ENCODE measurements at regions not wholly inside any gene's neighbourhood (a gene's known extent, or its start where the extent isn't known, plus 50 kb on each side); places are given as distances from the start of the nearest gene placed in this dataset.
"Not testable (repeated sequence)": the region's sequence is repeated elsewhere in the genome, so short reads cannot be mapped to it uniquely, and the experiment has no call there.

DNA sequence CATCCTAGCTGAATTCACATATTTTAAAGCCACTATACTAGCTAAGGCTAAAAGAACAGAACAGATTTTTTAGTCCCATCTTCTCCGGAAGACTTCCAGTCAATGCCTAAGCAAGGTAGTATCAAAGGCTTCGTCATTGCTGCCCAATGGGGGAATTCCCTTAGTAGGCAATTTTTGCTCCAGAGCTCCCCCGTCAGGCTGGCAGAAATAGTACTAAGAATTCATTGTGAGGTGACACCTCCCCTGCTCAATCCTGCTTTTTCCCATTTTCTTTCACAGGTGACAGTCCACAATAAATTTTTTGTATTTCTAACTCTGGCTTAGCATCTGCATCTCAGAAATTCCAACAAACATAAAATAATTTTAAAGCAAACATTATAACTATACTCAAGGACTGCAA lies 52.8 kb upstream of the SRSF6 start:
- H3K4me1 Mint-ChIP-seq (ENCODE audit: unreplicated experiment), result no peaks in the 10 kb centered on the region
- DNase-seq (ENCODE audit: extremely low spot score, unreplicated experiment), result no peak

DNA sequence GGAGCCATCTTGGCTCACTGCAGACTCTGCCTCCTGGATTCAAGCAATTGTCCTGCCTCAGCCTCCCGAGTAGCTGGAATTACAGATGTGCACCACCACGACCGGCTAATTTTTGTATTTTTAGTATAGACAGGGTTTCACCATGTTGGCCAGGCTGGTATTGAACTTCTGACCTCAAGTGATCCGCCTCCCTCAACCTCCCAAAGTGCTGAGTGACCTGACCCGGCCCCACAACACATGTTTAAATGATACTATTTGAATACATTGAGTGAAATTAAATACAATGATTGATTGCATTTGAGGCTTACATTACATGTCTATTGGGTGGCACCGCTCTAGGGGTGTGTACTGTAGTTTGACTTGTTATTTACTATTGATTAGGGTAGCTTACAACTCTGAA lies 56.8 kb upstream of the SRSF6 start:
- not testable (repeated sequence) for H3K4me3 Mint-ChIP-seq; H3K27ac Mint-ChIP-seq; DNase-seq (ENCODE audit: extremely low spot score, unreplicated experiment); H3K9me3 Mint-ChIP-seq; H3K36me3 Mint-ChIP-seq; H3K4me1 Mint-ChIP-seq (ENCODE audit: unreplicated experiment)
- H3K27me3 Mint-ChIP-seq, result peaks cover 11% of the 10 kb centered on the region

More for the DNA sequence above, 52.8 kb upstream of the SRSF6 start:
- H3K27ac Mint-ChIP-seq, result no peak overlapping the region
- H3K36me3 Mint-ChIP-seq, result no peaks in the 10 kb centered on the region
- peaks cover 18% of the 10 kb centered on the region for H3K27me3 Mint-ChIP-seq
- no peaks in the 10 kb centered on the region for H3K9me3 Mint-ChIP-seq
- no peak overlapping the region for H3K4me3 Mint-ChIP-seq
- TF ChIP-seq, protein P1, sequence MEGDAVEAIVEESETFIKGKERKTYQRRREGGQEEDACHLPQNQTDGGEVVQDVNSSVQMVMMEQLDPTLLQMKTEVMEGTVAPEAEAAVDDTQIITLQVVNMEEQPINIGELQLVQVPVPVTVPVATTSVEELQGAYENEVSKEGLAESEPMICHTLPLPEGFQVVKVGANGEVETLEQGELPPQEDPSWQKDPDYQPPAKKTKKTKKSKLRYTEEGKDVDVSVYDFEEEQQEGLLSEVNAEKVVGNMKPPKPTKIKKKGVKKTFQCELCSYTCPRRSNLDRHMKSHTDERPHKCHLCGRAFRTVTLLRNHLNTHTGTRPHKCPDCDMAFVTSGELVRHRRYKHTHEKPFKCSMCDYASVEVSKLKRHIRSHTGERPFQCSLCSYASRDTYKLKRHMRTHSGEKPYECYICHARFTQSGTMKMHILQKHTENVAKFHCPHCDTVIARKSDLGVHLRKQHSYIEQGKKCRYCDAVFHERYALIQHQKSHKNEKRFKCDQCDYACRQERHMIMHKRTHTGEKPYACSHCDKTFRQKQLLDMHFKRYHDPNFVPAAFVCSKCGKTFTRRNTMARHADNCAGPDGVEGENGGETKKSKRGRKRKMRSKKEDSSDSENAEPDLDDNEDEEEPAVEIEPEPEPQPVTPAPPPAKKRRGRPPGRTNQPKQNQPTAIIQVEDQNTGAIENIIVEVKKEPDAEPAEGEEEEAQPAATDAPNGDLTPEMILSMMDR (conservative IDR thresholded peaks at IDR 0.05), result peak; percentile 30

DNA sequence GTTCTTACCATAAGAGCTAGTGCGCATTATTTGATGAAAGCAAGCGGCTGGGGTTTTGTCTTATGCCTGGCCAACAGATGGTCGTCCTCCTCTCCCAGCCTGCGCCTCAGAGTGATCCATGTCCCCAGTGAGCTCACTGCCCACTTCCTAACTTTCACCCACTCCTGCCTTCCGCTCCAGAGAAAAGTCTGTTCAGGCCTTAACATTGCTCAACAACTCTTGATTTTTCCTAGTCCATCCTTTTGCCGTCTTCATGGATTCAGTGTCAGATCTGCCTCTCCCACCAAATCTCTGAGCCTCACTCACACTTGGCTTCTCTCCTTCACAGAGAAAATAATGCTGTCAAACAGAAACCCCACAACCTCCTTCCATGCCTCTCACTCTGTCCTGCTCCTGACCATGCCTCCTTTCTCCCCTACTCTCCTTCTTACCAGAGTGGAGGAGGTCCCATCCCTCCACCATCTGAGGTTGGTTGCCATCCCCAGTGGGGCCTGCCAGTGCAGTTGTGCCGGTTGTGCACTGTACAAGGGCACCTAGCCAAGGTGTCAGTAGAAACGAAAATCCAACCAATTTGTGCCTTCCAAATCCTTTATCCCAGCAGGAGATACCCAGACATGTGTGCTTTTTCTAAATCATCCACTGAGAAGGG lies 58.9 kb upstream of the SRSF6 start:
- Mint-ChIP-seq H3K4me1 (ENCODE audit: unreplicated experiment) (no peaks in the 10 kb centered on the region), H3K36me3 (no peaks in the 10 kb centered on the region), H3K27me3 (peaks cover 5% of the 10 kb centered on the region), H3K9me3 (no peaks in the 10 kb centered on the region), H3K4me3 (no peak overlapping the region), H3K27ac (no peak overlapping the region)
- no peak for DNase-seq (ENCODE audit: extremely low spot score, unreplicated experiment)
- TF ChIP-seq, protein P1 (conservative IDR thresholded peaks at IDR 0.05), result no peak

DNA sequence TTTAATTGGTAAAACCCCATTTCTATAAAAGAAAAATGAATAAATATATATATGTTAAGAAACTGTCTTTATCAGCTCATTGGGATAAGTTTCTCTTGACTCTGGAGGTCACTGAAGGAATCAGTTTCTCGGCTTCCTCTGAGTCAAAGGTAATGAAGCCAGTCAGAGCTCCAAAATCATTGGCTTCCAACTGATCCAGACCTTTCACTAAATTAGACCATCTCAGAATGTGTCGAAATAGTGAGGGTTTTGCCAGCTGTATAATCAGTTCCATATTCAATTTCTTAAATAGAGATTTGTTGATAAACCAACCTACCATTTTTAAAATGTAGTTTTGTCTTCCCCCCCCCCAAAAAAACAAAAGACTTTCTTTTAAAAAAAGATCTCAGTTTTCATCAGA lies 60.5 kb upstream of the SRSF6 start:
- Mint-ChIP-seq H3K27me3 (peaks cover 5% of the 10 kb centered on the region), H3K27ac (no peak overlapping the region), H3K4me1 (ENCODE audit: unreplicated experiment) (no peaks in the 10 kb centered on the region), H3K36me3 (no peaks in the 10 kb centered on the region), H3K9me3 (no peaks in the 10 kb centered on the region), H3K4me3 (no peak overlapping the region)
- no peak for DNase-seq (ENCODE audit: extremely low spot score, unreplicated experiment)
- TF ChIP-seq, protein P1 (conservative IDR thresholded peaks at IDR 0.05), result no peak

- no peak overlapping the region for H3K4me3 Mint-ChIP-seq
- TF ChIP-seq, protein P1 (conservative IDR thresholded peaks at IDR 0.05), result no peak
- H3K27ac Mint-ChIP-seq, result no peak overlapping the region
- peaks cover 10% of the 10 kb centered on the region for H3K27me3 Mint-ChIP-seq
- no peak for DNase-seq (ENCODE audit: extremely low spot score, unreplicated experiment)
- no peaks in the 10 kb centered on the region for H3K4me1 Mint-ChIP-seq (ENCODE audit: unreplicated experiment)
- H3K36me3 Mint-ChIP-seq, result no peaks in the 10 kb centered on the region
- no peaks in the 10 kb centered on the region for H3K9me3 Mint-ChIP-seq
Measured at GRCh38 chr20:43393052-43393451, 64.6 kb upstream of the SRSF6 start.

DNA sequence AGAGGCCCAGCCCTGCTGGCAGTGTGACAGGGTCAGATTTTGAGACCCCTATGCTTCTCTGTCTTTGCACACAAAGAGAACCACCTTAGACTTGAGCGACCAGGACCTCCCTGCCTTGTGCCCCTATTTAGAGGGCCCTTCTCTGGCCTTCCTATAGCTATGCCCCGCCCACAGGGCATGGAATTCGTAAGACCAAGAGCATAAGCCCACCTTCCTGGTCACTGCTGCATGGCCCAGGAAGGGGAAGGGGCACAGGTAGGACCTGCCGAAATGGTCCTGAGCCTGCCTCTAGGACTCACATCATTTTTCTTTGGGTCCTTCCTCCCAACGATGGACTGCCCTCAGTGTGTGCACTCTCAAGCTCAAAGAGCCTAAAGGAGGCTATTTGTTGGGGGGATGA lies 65.1 kb upstream of the SRSF6 start:
- Mint-ChIP-seq H3K4me3 (no peak overlapping the region), H3K9me3 (no peaks in the 10 kb centered on the region), H3K4me1 (ENCODE audit: unreplicated experiment) (no peaks in the 10 kb centered on the region), H3K27ac (no peak overlapping the region), H3K36me3 (no peaks in the 10 kb centered on the region), H3K27me3 (peaks cover 10% of the 10 kb centered on the region)
- TF ChIP-seq, protein P1 (conservative IDR thresholded peaks at IDR 0.05), result no peak
- no peak for DNase-seq (ENCODE audit: extremely low spot score, unreplicated experiment)
